ENCODE measurements at regions not wholly inside any gene's neighbourhood (a gene's known extent, or its start where the extent isn't known, plus 50 kb on each side); places are given as distances from the start of the nearest gene placed in this dataset.

GRCh38 chr14:71240171-71240570 lies 332.9 kb downstream of the PCNX1 start:
- no peak for TF ChIP-seq CTCF (IDR thresholded peaks at IDR 0.05)
- TF ChIP-seq EP300 (IDR thresholded peaks at IDR 0.05): no peak
- TF ChIP-seq POLR2AphosphoS5 (IDR thresholded peaks at IDR 0.05): no peak
- no peak for TF ChIP-seq POLR2A (IDR thresholded peaks at IDR 0.05; ENCODE audit: low read depth)

Data from esophagus muscularis mucosa (tissue), 4 donors.